ENCODE measurements at regions not wholly inside any gene's neighbourhood (a gene's known extent, or its start where the extent isn't known, plus 50 kb on each side); places are given as distances from the start of the nearest gene placed in this dataset.

DNA sequence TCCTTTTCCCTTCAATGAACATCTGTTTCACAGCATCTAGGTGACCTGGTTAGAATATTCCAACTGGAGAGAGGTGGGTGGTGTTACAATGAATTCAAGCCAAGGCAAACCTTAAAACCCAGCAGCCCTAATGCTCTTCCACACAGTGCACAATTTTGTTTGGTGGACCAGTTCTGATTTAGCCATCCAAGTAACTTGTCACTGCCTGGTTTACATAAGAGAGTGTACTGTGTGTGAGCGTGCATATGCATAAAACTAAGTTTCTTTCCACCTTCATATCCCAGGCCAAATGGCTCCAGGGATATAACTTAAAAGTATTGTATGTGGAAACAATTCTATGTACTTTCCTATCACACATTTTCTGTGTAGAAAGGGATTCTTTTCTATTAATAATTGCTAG is 200.4 kb upstream of the FAR2 start:
- ATAC-seq (ENCODE audit: insufficient read depth, low read depth), result no peak
- TF ChIP-seq CTCF (IDR thresholded peaks at IDR 0.05; ENCODE audit: borderline replicate concordance, extremely low read depth, low read length, poor library complexity, severe bottlenecking) (no peak), EZH2 (IDR thresholded peaks at IDR 0.05; ENCODE audit: borderline replicate concordance, low read depth, low read length, severe bottlenecking) (no peak)

GRCh38 chr12:28949184-28949583 is 199.9 kb upstream of the FAR2 start:
- Histone ChIP-seq H4K20me1 (ENCODE audit: insufficient read depth, low read length) (no peaks in the 10 kb centered on the region), H3K9me3 (ENCODE audit: insufficient read depth, low read length, severe bottlenecking) (no peaks in the 10 kb centered on the region), H3K9ac (ENCODE audit: low read depth, low read length) (no peak overlapping the region), H3K36me3 (ENCODE audit: insufficient read depth, low read length) (no peaks in the 10 kb centered on the region), H2AFZ (ENCODE audit: low read depth, low read length) (no peak overlapping the region), H3K4me3 (ENCODE audit: low read depth in 1 of 2, low read length in 2 of 2) (no peak overlapping the region), H3K4me1 (ENCODE audit: insufficient read depth, low read length) (no peaks in the 10 kb centered on the region), H3K79me2 (ENCODE audit: insufficient read depth, low read length) (no peaks in the 10 kb centered on the region), H3K4me2 (ENCODE audit: insufficient read depth, low read length) (no peak overlapping the region), H3K27ac (ENCODE audit: low read length) (no peak overlapping the region), H3K27me3 (ENCODE audit: insufficient read depth, low read length, poor library complexity) (no peaks in the 10 kb centered on the region)
- DNase-seq, result no peak
- TF ChIP-seq CTCF (IDR thresholded peaks at IDR 0.05; ENCODE audit: borderline replicate concordance, extremely low read depth, low read length, poor library complexity, severe bottlenecking), result no peak
- TF ChIP-seq EZH2 (IDR thresholded peaks at IDR 0.05; ENCODE audit: borderline replicate concordance, low read depth, low read length, severe bottlenecking), result no peak
- ATAC-seq (ENCODE audit: insufficient read depth, low read depth), result no peak

More for the DNA sequence above, 200.4 kb upstream of the FAR2 start:
- Histone ChIP-seq H3K9ac (ENCODE audit: low read depth, low read length) (no peak overlapping the region), H3K79me2 (ENCODE audit: insufficient read depth, low read length) (no peaks in the 10 kb centered on the region), H3K4me2 (ENCODE audit: insufficient read depth, low read length) (no peak overlapping the region), H3K9me3 (ENCODE audit: insufficient read depth, low read length, severe bottlenecking) (no peaks in the 10 kb centered on the region), H3K4me1 (ENCODE audit: insufficient read depth, low read length) (no peaks in the 10 kb centered on the region), H4K20me1 (ENCODE audit: insufficient read depth, low read length) (no peaks in the 10 kb centered on the region), H3K4me3 (ENCODE audit: low read depth in 1 of 2, low read length in 2 of 2) (no peak overlapping the region), H2AFZ (ENCODE audit: low read depth, low read length) (no peak overlapping the region), H3K27ac (ENCODE audit: low read length) (no peak overlapping the region), H3K36me3 (ENCODE audit: insufficient read depth, low read length) (no peaks in the 10 kb centered on the region), H3K27me3 (ENCODE audit: insufficient read depth, low read length, poor library complexity) (no peaks in the 10 kb centered on the region)
- DNase-seq, result no peak

GRCh38 chr12:28950049-28950448 is 199.0 kb upstream of the FAR2 start:
- no peaks in the 10 kb centered on the region for H3K9me3 ChIP-seq (ENCODE audit: insufficient read depth, low read length, severe bottlenecking)
- DNase-seq (no peak), ATAC-seq (ENCODE audit: insufficient read depth, low read depth) (no peak)
- no peak for TF ChIP-seq EZH2 (IDR thresholded peaks at IDR 0.05; ENCODE audit: borderline replicate concordance, low read depth, low read length, severe bottlenecking)
- TF ChIP-seq CTCF (IDR thresholded peaks at IDR 0.05; ENCODE audit: borderline replicate concordance, extremely low read depth, low read length, poor library complexity, severe bottlenecking), result no peak
- H2AFZ ChIP-seq (ENCODE audit: low read depth, low read length), result no peak overlapping the region
- H3K4me2 ChIP-seq (ENCODE audit: insufficient read depth, low read length), result no peak overlapping the region
- no peaks in the 10 kb centered on the region for H3K36me3 ChIP-seq (ENCODE audit: insufficient read depth, low read length)
- no peak overlapping the region for H3K27ac ChIP-seq (ENCODE audit: low read length)
- H4K20me1 ChIP-seq (ENCODE audit: insufficient read depth, low read length), result no peaks in the 10 kb centered on the region
- H3K9ac ChIP-seq (ENCODE audit: low read depth, low read length), result no peak overlapping the region
- H3K27me3 ChIP-seq (ENCODE audit: insufficient read depth, low read length, poor library complexity), result no peaks in the 10 kb centered on the region
- no peaks in the 10 kb centered on the region for H3K79me2 ChIP-seq (ENCODE audit: insufficient read depth, low read length)
- no peaks in the 10 kb centered on the region for H3K4me1 ChIP-seq (ENCODE audit: insufficient read depth, low read length)
- no peak overlapping the region for H3K4me3 ChIP-seq (ENCODE audit: low read depth in 1 of 2, low read length in 2 of 2)

DNA sequence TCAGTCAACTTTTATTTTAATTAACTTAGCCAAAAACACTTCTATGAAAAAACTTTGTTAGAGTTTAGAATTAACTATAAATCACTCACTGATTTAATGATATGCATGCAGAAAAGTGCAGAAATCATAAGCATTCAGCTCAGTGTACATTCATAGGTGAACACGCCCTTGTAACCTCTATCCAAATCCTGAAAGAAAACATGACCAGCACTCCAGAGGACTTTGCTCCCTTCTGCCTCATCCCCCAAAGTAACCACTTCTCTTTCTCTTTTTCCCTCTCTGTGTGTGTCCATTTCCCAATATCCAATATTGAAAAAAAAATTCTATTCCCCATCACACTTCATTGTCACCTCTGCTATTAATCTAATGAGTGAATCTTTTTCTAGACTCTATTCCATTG is 197.1 kb upstream of the FAR2 start:
- no peaks in the 10 kb centered on the region for H3K79me2 ChIP-seq (ENCODE audit: insufficient read depth, low read length)
- H4K20me1 ChIP-seq (ENCODE audit: insufficient read depth, low read length), result no peaks in the 10 kb centered on the region
- TF ChIP-seq CTCF (IDR thresholded peaks at IDR 0.05; ENCODE audit: borderline replicate concordance, extremely low read depth, low read length, poor library complexity, severe bottlenecking), result no peak
- TF ChIP-seq EZH2 (IDR thresholded peaks at IDR 0.05; ENCODE audit: borderline replicate concordance, low read depth, low read length, severe bottlenecking), result no peak
- H3K4me3 ChIP-seq (ENCODE audit: low read depth in 1 of 2, low read length in 2 of 2), result no peak overlapping the region
- H3K4me2 ChIP-seq (ENCODE audit: insufficient read depth, low read length), result no peak overlapping the region
- DNase-seq (no peak), ATAC-seq (ENCODE audit: insufficient read depth, low read depth) (no peak)
- H2AFZ ChIP-seq (ENCODE audit: low read depth, low read length), result no peak overlapping the region
- no peaks in the 10 kb centered on the region for H3K27me3 ChIP-seq (ENCODE audit: insufficient read depth, low read length, poor library complexity)
- H3K9ac ChIP-seq (ENCODE audit: low read depth, low read length), result no peak overlapping the region
- H3K36me3 ChIP-seq (ENCODE audit: insufficient read depth, low read length), result no peaks in the 10 kb centered on the region
- H3K4me1 ChIP-seq (ENCODE audit: insufficient read depth, low read length), result no peaks in the 10 kb centered on the region
- no peaks in the 10 kb centered on the region for H3K9me3 ChIP-seq (ENCODE audit: insufficient read depth, low read length, severe bottlenecking)
- no peak overlapping the region for H3K27ac ChIP-seq (ENCODE audit: low read length)
